Upper lobe of left lung (tissue), 6 donors: ENCODE measurements at regions not wholly inside any gene's neighbourhood (a gene's known extent, or its start where the extent isn't known, plus 50 kb on each side); places are given as distances from the start of the nearest gene placed in this dataset.

ENCODE experiments used
- ATAC-seq, 2 donors: fragments of 200-7000 bp; cut with Tn5 transposase; one replicate each; pipeline ENCODE4 v1.9.1; 2022; ENCODE audit warnings: mild to moderate bottlenecking in 2 of 2, moderate library complexity in 2 of 2; ENCODE audit not compliant: low FRiP score in 2 of 2
- DNase-seq, 2 donors: peaks; one replicate each; pipeline ENCODE4 v3.0.0-alpha.2; 2019 to 2020
- H3K27ac ChIP-seq, 4 donors: fragments of 200-600 bp; sonication (generic); one replicate each; pipeline ENCODE4 v1.5.1; 2016 to 2019
- H3K27me3 ChIP-seq, 4 donors: fragments of 200-600 bp; sonication (generic); one replicate each; pipeline ENCODE4 v1.5.1; 2017 to 2019
- H3K36me3 ChIP-seq, 4 donors: fragments of 200-600 bp; sonication (generic); one replicate each; pipeline ENCODE4 v1.5.1; 2016 to 2019
- H3K4me1 ChIP-seq, 4 donors: fragments of 200-600 bp; sonication (generic); one replicate each; pipeline ENCODE4 v1.5.1; 2018 to 2019
- H3K4me3 ChIP-seq, 4 donors: fragments of 200-600 bp; sonication (generic); one replicate each; pipeline ENCODE4 v1.5.1; 2017 to 2019; ENCODE audit warnings: mild to moderate bottlenecking in 2 of 4, moderate library complexity in 1 of 4
- H3K9me3 ChIP-seq, 4 donors: fragments of 200-600 bp; sonication (generic); one replicate each; pipeline ENCODE4 v1.5.1; 2018 to 2019
- EP300 ChIP-seq, 4 donors: sonication (generic); formaldehyde crosslinking; IDR thresholded peaks; one replicate each; pipeline ENCODE4 v1.5.1; 2017; ENCODE audit warnings: antibody characterized with exemption in 4 of 4, control low read depth in 2 of 4
- POLR2A ChIP-seq, 4 donors: fragments of 450-650 bp; IDR thresholded peaks; one replicate each; pipeline ENCODE4 v1.5.1; 2016 to 2017; ENCODE audit warnings: antibody characterized with exemption in 4 of 4, mild to moderate bottlenecking in 2 of 4
- POLR2AphosphoS5 ChIP-seq, 2 donors: sonication (generic); formaldehyde crosslinking; IDR thresholded peaks; one replicate each; pipeline ENCODE4 v1.5.1; 2017; ENCODE audit warnings: antibody characterized with exemption in 2 of 2
- WGBS, 2 donors: methylation state at CpG; one replicate each; pipeline ENCODE4 v1.1.5; 2017 to 2018; 5-methylcytosine and 5-hydroxymethylcytosine counted together
- TF ChIP-seq, protein P1 (sequence below), 6 experiments: fragments of 450-650 bp in 4 of 6; fragments of 200-600 bp in 2 of 6; sonication (generic) in 2 of 6; IDR thresholded peaks; one replicate each; pipeline ENCODE4 v1.5.1; 2016 to 2019; ENCODE audit warnings: antibody characterized with exemption in 6 of 6
- donor health status: DM: no; HTN: no; CAD: no; lungs with moderate emphysema.
- donor health status: DM: no; HTN: yes; CAD: no; lungs with severe emphysema.

DNA sequence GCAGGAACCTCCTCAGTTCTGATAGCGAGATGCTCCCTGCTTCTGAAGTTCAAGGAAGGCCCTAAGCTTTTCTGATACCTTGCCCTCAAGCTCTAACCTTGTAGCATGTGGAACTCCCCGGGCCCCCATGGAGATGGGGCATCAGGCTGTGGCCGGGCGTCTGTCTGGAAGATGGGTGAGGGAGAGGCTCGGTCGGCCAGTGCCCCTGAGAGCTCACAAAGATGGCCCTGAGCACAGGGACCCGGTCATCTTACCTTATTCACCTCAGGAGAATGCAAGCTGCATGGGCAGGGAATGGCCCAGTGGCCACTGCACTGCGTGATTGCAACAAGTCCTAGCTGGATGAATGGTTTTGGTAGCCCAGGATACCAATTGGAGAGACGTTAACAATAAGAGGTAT lies 830.3 kb downstream of the TBC1D22A start:
- no peak for TF ChIP-seq EP300 (IDR thresholded peaks at IDR 0.05)
- TF ChIP-seq, protein P1, sequence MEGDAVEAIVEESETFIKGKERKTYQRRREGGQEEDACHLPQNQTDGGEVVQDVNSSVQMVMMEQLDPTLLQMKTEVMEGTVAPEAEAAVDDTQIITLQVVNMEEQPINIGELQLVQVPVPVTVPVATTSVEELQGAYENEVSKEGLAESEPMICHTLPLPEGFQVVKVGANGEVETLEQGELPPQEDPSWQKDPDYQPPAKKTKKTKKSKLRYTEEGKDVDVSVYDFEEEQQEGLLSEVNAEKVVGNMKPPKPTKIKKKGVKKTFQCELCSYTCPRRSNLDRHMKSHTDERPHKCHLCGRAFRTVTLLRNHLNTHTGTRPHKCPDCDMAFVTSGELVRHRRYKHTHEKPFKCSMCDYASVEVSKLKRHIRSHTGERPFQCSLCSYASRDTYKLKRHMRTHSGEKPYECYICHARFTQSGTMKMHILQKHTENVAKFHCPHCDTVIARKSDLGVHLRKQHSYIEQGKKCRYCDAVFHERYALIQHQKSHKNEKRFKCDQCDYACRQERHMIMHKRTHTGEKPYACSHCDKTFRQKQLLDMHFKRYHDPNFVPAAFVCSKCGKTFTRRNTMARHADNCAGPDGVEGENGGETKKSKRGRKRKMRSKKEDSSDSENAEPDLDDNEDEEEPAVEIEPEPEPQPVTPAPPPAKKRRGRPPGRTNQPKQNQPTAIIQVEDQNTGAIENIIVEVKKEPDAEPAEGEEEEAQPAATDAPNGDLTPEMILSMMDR (IDR thresholded peaks at IDR 0.05) = no peak
- no peak for TF ChIP-seq POLR2AphosphoS5 (IDR thresholded peaks at IDR 0.05)
- TF ChIP-seq POLR2A (IDR thresholded peaks at IDR 0.05) = no peak
- Histone ChIP-seq H3K9me3 (no peaks in the 10 kb centered on the region), H3K36me3 (no peaks in the 10 kb centered on the region), H3K4me1 (no peaks in the 10 kb centered on the region), H3K27ac (no peak overlapping the region), H3K27me3 (no peaks in the 10 kb centered on the region), H3K4me3 (no peak overlapping the region)
- DNase-seq (no peak), ATAC-seq (no peak)
- WGBS, 2 donors = 88 to 95% methylated on average over 9 of the region's 9 CpGs

DNA sequence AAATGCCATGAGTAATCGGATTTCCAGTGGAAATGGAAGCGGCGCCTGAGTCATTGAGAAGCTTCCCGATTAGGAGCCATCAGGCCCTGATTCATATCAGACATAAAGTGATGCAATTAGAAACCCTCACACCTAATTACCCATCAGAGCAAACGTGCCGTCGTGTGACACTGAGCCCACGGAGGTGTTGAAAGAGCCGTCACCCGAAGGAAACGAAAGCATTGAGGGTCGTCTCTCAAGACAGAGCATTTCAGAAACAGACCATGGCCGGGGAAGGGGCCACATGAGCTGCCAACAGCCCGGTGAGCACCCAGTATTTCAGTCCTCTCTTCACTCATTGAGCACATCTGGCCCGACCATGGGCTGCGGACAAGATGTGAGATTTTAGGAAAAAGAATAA lies 829.3 kb downstream of the TBC1D22A start:
- Histone ChIP-seq H3K4me3 (no peak overlapping the region), H3K27ac (no peak overlapping the region), H3K9me3 (no peaks in the 10 kb centered on the region), H3K36me3 (no peaks in the 10 kb centered on the region), H3K27me3 (no peaks in the 10 kb centered on the region), H3K4me1 (no peaks in the 10 kb centered on the region)
- TF ChIP-seq POLR2AphosphoS5 (IDR thresholded peaks at IDR 0.05) (no peak), POLR2A (IDR thresholded peaks at IDR 0.05) (no peak), EP300 (IDR thresholded peaks at IDR 0.05) (no peak)
- TF ChIP-seq, protein P1 (IDR thresholded peaks at IDR 0.05) = no peak
- 81 to 84% methylated on average over 16 of the region's 16 CpGs for WGBS, 2 donors
- ATAC-seq = no peak
- no peak for DNase-seq

DNA sequence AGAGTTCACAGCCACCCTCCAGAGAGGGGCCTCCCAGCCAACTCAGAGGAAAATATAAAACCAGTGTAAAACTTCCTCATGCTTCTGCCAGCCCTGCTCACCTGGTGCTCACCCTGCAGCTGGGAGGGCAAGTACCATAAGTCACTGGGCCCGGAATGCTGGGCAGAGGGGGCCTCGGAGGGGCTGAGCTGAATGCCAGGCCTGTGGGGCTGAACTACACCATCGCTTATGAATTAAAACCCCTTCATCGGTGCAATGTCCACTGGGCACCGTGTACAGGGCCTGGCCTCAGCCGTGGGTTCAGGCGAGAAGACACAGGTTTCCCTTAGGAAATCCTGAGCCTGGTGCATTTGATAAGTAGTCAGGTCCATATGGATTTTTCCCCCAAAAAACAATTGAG lies 828.6 kb downstream of the TBC1D22A start:
- H3K36me3 ChIP-seq = no peaks in the 10 kb centered on the region
- H3K4me1 ChIP-seq = no peaks in the 10 kb centered on the region
- ATAC-seq (no peak), DNase-seq (no peak)
- no peak for TF ChIP-seq EP300 (IDR thresholded peaks at IDR 0.05)
- WGBS, 2 donors = 83 to 93% methylated on average over 7 of the region's 7 CpGs
- H3K27ac ChIP-seq = no peak overlapping the region
- H3K4me3 ChIP-seq = no peak overlapping the region
- no peaks in the 10 kb centered on the region for H3K27me3 ChIP-seq
- H3K9me3 ChIP-seq = no peaks in the 10 kb centered on the region

DNA sequence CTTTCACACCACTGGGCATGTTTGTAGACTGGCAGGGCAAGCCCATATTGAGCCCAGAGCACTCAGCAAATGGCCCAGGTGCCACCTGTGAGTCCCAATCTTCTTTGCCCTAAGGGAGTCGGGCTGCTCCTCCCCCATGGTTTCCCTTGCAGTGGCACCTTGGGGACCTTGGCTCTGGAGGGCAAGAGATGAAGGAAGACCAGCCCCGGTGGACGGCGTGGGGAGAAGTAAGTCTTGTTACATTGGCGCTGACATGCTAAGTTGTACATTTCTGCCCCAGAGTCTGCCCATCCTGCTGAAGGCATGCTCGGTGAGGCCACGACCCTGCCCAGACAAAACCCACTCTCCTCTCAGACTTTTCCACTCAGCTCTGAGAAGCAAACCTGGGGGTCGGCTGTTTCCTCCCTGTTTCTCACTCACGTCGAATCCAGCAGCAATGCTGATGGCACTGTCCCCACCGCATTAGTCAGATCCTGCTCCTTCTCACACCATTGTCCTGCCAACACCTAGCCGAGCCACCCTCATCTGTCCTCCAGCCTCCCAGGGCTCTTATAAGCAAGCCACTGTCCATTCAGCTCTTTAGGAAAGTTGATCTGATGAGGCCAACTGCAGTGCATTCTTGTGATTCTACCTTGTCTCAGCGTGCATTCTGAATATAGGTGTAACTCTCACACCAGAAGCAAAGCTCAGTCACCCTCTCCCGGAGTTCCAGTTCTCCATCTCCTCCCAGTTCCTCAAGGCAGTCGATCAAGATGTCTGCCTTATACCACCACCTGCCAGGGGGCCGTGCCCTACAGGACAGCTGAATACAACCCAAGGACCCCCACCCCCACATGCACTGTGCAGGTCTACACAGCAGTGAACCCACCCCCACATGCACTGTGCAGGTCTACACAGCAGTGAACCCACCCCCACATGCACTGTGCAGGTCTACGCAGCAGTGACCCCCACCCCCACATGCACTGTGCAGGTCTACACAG lies 827.1 kb downstream of the TBC1D22A start:
- H3K36me3 ChIP-seq = no peaks in the 10 kb centered on the region
- TF ChIP-seq EP300 (IDR thresholded peaks at IDR 0.05) (no peak), POLR2AphosphoS5 (IDR thresholded peaks at IDR 0.05) (no peak), POLR2A (IDR thresholded peaks at IDR 0.05) (no peak)
- TF ChIP-seq, protein P1 (IDR thresholded peaks at IDR 0.05) = no peak
- peaks cover 0 to 1% (median 0%) of the 10 kb centered on the region in 4 donors for H3K9me3 ChIP-seq
- no peak overlapping the region for H3K27ac ChIP-seq
- ATAC-seq (no peak), DNase-seq (no peak)
- H3K4me1 ChIP-seq = no peaks in the 10 kb centered on the region
- H3K27me3 ChIP-seq = no peaks in the 10 kb centered on the region
- 86 to 87% methylated on average over 15 to 17 of the region's 17 CpGs for WGBS, 2 donors
- no peak overlapping the region for H3K4me3 ChIP-seq

DNA sequence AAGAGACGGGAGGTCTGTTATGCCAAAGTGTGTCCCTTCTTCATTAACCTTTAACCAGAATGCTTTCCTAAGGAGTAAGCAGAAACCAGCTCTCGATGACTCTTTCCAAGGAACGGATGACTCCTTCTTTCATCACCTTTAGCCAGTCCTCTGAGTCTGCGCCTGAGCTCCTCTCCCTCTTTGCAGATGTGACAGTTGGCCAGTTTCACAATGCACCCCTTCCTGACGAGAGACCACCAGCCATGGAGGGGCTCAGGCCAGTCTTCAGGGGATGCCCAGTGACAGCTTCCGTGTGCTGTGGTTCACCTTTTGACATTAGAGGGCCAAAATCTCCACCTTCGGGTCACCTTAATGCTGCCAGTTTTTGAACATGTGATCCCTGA lies 826.1 kb downstream of the TBC1D22A start:
- DNase-seq (no peak), ATAC-seq (no peak)
- Histone ChIP-seq H3K27me3 (no peaks in the 10 kb centered on the region), H3K4me3 (no peak overlapping the region), H3K9me3 (peaks cover 0 to 6% (median 6%) of the 10 kb centered on the region in 4 donors), H3K36me3 (no peaks in the 10 kb centered on the region), H3K27ac (no peak overlapping the region), H3K4me1 (no peaks in the 10 kb centered on the region)
- WGBS, 2 donors = 82 to 88% methylated on average over 7 of the region's 7 CpGs
- TF ChIP-seq, protein P1 (IDR thresholded peaks at IDR 0.05) = no peak
- TF ChIP-seq POLR2AphosphoS5 (IDR thresholded peaks at IDR 0.05) = no peak
- no peak for TF ChIP-seq POLR2A (IDR thresholded peaks at IDR 0.05)
- no peak for TF ChIP-seq EP300 (IDR thresholded peaks at IDR 0.05)
